ENCODE measurements at regions not wholly inside any gene's neighbourhood (a gene's known extent, or its start where the extent isn't known, plus 50 kb on each side); places are given as distances from the start of the nearest gene placed in this dataset.

- DNase-seq: no peak
Observed at GRCh38 chr12:45674181-45674977, 55.1 kb upstream of the ARID2 start.

GRCh38 chr12:45675534-45675933 lies 54.0 kb upstream of the ARID2 start:
- DNase-seq: no peak
